ENCODE measurements at regions not wholly inside any gene's neighbourhood (a gene's known extent, or its start where the extent isn't known, plus 50 kb on each side); places are given as distances from the start of the nearest gene placed in this dataset.
A peak's percentile ranks its signal among the peaks of the same experiment; 100 is the strongest.

DNA sequence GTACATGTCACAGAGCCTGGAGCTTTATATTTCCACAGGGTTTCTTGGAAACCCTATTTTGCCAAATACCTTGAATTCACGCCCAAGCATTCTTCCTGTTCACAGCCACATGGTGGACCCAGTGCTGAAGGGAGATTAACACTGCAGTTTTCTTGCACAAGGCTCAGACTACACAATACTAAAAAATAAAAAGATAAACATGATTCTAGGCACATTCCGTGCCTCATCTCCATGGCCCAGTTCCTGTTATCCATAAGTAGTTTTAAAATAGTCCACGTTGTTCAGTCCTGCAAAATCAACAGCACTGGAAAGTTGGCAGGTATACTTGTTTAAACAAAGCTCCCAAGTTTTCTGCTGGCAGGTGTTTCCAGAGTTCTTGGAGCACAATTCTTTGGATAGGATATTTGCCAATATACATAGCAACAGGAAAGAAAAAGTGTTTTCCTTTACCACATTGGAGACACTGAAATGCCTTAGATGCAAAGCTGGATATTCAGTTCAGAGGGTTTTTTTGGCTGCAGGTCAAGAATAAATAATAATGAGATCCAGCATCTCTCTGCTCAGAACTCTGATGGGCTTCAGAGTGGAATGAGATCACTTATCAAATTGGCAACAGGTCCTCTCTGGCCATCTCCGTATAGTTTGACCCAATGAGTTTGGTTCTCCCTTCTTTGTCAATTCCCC lies 88.1 kb upstream of the TGFBR2 start:
- Histone ChIP-seq H3K27me3 (replicated peaks in 2 of 5; ENCODE audit: control insufficient read depth in 4 of 5, insufficient read depth in 5 of 5, low read length in 4 of 5) (no peaks in the 10 kb centered on the region), H3K27ac (ENCODE audit: insufficient read depth in 1 of 2, low read depth in 1 of 2, low read length in 2 of 2, poor library complexity in 1 of 2, severe bottlenecking in 2 of 2) (no peak overlapping the region), H3K36me3 (ENCODE audit: control insufficient read depth in 4 of 4, insufficient read depth in 4 of 4, low read length in 3 of 4) (no peaks in the 10 kb centered on the region), H3K4me3 (ENCODE audit: control insufficient read depth in 1 of 7, extremely low read depth in 1 of 7, insufficient read depth in 4 of 7, low read depth in 2 of 7, low read length in 6 of 7) (no peak overlapping the region), H3K9me3 (ENCODE audit: control extremely low read depth in 1 of 5, control insufficient read depth in 4 of 5, insufficient read depth in 2 of 5, low read depth in 1 of 5, low read length in 4 of 5) (no peaks in the 10 kb centered on the region), H3K4me1 (ENCODE audit: control extremely low read depth in 1 of 4, control insufficient read depth in 4 of 4, insufficient read depth in 4 of 4, low read length in 3 of 4) (peaks cover 0 to 12% (median 0%) of the 10 kb centered on the region in 4 experiments)
- 68% methylated on average over 3 of the region's 4 CpGs for WGBS (ENCODE audit: insufficient coverage)
- CTCF ChIA-PET = interaction anchor here (1.0 kb wide), 2 partner anchors 89 to 141 kb away, joined by 4 to 5 read pairs; no protein-coding TSS in a partner anchor
- POLR2A ChIA-PET = interaction anchor here (0.6 kb wide), 1 partner anchor 1352 kb away, joined by 3 read pairs; no protein-coding TSS in a partner anchor
- no peak for DNase-seq

DNA sequence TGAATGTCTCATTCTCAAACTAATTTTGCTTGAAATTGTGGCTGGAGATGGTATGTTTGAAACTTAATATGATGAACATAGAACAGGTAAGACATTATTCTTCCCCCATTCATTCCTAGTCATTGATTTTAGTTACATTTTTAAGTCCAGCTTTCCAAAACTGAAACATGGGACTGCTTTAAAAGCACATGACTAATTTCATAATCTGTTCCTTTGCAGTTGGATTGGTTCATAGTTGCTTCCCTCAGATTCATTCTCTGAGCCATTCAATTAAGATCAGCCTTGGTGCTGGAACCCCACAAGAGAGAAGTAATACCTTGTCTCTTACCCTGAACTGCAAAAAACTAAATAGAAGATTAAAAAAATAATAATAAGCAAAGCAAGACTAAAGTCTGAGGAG lies 87.5 kb upstream of the TGFBR2 start:
- no peaks in the 10 kb centered on the region for H3K36me3 ChIP-seq (ENCODE audit: control insufficient read depth in 4 of 4, insufficient read depth in 4 of 4, low read length in 3 of 4)

DNA sequence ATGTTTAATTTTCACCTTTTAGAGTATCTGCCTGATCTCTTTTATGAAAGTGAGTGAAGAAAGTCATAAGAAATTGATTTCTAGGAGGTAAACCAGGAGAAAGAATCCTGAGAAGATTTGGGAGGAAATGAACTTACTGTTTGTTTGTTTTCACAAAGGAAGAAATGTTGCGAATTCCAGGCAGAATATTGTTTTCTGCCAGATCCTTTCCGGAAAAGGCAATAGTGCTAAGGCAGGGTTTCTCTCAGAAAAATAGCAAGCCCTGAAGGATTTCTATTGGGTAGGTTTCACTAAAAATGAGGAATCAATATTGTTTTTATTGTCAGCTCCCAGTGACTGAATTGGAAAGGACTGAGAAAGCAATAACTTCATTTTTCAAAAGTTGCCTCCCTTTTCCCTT lies 85.7 kb upstream of the TGFBR2 start:
- Histone ChIP-seq H3K9me3 (ENCODE audit: control extremely low read depth in 1 of 5, control insufficient read depth in 4 of 5, insufficient read depth in 2 of 5, low read depth in 1 of 5, low read length in 4 of 5) (no peaks in the 10 kb centered on the region), H3K27ac (ENCODE audit: insufficient read depth in 1 of 2, low read depth in 1 of 2, low read length in 2 of 2, poor library complexity in 1 of 2, severe bottlenecking in 2 of 2) (no peak overlapping the region), H3K4me1 (ENCODE audit: control extremely low read depth in 1 of 4, control insufficient read depth in 4 of 4, insufficient read depth in 4 of 4, low read length in 3 of 4) (peaks cover 0 to 22% (median 6%) of the 10 kb centered on the region in 4 experiments), H3K4me3 (ENCODE audit: control insufficient read depth in 1 of 7, extremely low read depth in 1 of 7, insufficient read depth in 4 of 7, low read depth in 2 of 7, low read length in 6 of 7) (no peak overlapping the region), H3K27me3 (replicated peaks in 2 of 5; ENCODE audit: control insufficient read depth in 4 of 5, insufficient read depth in 5 of 5, low read length in 4 of 5) (no peaks in the 10 kb centered on the region), H3K36me3 (ENCODE audit: control insufficient read depth in 4 of 4, insufficient read depth in 4 of 4, low read length in 3 of 4) (no peaks in the 10 kb centered on the region)
- 100% methylated on average over 1 of the region's 2 CpGs for WGBS (ENCODE audit: insufficient coverage)
- DNase-seq = no peak
- CTCF ChIA-PET = interaction anchor here (1.3 kb wide), 1 partner anchor 43 kb away, joined by 3 read pairs; no protein-coding TSS in a partner anchor
- POLR2A ChIA-PET = no interaction called here

More for the DNA sequence above, 87.5 kb upstream of the TGFBR2 start:
- no peak for DNase-seq
- POLR2A ChIA-PET = no interaction called here
- Histone ChIP-seq H3K27me3 (replicated peaks in 2 of 5; ENCODE audit: control insufficient read depth in 4 of 5, insufficient read depth in 5 of 5, low read length in 4 of 5) (no peaks in the 10 kb centered on the region), H3K27ac (ENCODE audit: insufficient read depth in 1 of 2, low read depth in 1 of 2, low read length in 2 of 2, poor library complexity in 1 of 2, severe bottlenecking in 2 of 2) (no peak overlapping the region), H3K4me1 (ENCODE audit: control extremely low read depth in 1 of 4, control insufficient read depth in 4 of 4, insufficient read depth in 4 of 4, low read length in 3 of 4) (peaks cover 0 to 12% (median 0%) of the 10 kb centered on the region in 4 experiments), H3K4me3 (ENCODE audit: control insufficient read depth in 1 of 7, extremely low read depth in 1 of 7, insufficient read depth in 4 of 7, low read depth in 2 of 7, low read length in 6 of 7) (no peak overlapping the region), H3K9me3 (ENCODE audit: control extremely low read depth in 1 of 5, control insufficient read depth in 4 of 5, insufficient read depth in 2 of 5, low read depth in 1 of 5, low read length in 4 of 5) (no peaks in the 10 kb centered on the region)
- CTCF ChIA-PET = interaction anchor here (1.0 kb wide), 2 partner anchors 88 to 140 kb away, joined by 4 to 5 read pairs; no protein-coding TSS in a partner anchor

- CTCF ChIA-PET = interaction anchor here (1.0 to 1.4 kb wide), 3 partner anchors 12 to 44 kb away, joined by 3 to 4 read pairs (median 3); no protein-coding TSS in a partner anchor
Observed at GRCh38 chr3:30521156-30521715, 85.2 kb upstream of the TGFBR2 start.

DNA sequence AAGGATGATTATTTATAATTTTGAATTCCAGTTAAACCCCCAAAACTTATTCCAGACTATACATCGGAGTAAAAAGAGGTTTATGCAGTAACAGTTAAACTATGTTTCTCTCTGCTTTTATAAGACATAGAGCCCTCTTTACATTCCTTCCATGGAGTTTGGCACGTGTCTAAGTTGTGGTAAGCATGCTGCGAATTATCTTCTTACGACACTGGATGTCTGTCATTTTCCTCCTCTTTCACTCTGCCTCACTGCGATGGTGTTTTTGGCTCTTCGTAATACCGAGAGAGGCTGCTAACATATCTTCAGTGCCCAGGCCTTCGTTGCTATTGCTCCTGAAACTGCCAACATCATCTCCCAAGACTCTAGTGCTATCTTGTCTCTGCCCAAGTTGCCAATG lies 83.9 kb upstream of the TGFBR2 start:
- H3K36me3 ChIP-seq (ENCODE audit: control insufficient read depth in 4 of 4, insufficient read depth in 4 of 4, low read length in 3 of 4) = no peaks in the 10 kb centered on the region
- CTCF ChIA-PET = interaction anchor here (1.4 kb wide), 1 partner anchor 17 kb away, joined by 4 read pairs; no protein-coding TSS in a partner anchor
- peaks cover 0 to 22% (median 6%) of the 10 kb centered on the region in 4 experiments for H3K4me1 ChIP-seq (ENCODE audit: control extremely low read depth in 1 of 4, control insufficient read depth in 4 of 4, insufficient read depth in 4 of 4, low read length in 3 of 4)
- no peak overlapping the region for H3K27ac ChIP-seq (ENCODE audit: insufficient read depth in 1 of 2, low read depth in 1 of 2, low read length in 2 of 2, poor library complexity in 1 of 2, severe bottlenecking in 2 of 2)
- H3K9me3 ChIP-seq (ENCODE audit: control extremely low read depth in 1 of 5, control insufficient read depth in 4 of 5, insufficient read depth in 2 of 5, low read depth in 1 of 5, low read length in 4 of 5) = no peaks in the 10 kb centered on the region
- POLR2A ChIA-PET = no interaction called here
- WGBS (ENCODE audit: insufficient coverage) = 95% methylated on average over 8 of the region's 8 CpGs
- no peaks in the 10 kb centered on the region for H3K27me3 ChIP-seq (replicated peaks in 2 of 5; ENCODE audit: control insufficient read depth in 4 of 5, insufficient read depth in 5 of 5, low read length in 4 of 5)
- DNase-seq = no peak
- H3K4me3 ChIP-seq (ENCODE audit: control insufficient read depth in 1 of 7, extremely low read depth in 1 of 7, insufficient read depth in 4 of 7, low read depth in 2 of 7, low read length in 6 of 7) = no peak overlapping the region

More at GRCh38 chr3:30521156-30521715, 85.2 kb upstream of the TGFBR2 start:
- no CpG with 5 or more reads among the region's 1 CpG for WGBS (ENCODE audit: insufficient coverage)
- no peaks in the 10 kb centered on the region for H3K9me3 ChIP-seq (ENCODE audit: control extremely low read depth in 1 of 5, control insufficient read depth in 4 of 5, insufficient read depth in 2 of 5, low read depth in 1 of 5, low read length in 4 of 5)
- POLR2A ChIA-PET = no interaction called here
- peaks cover 0 to 22% (median 6%) of the 10 kb centered on the region in 4 experiments for H3K4me1 ChIP-seq (ENCODE audit: control extremely low read depth in 1 of 4, control insufficient read depth in 4 of 4, insufficient read depth in 4 of 4, low read length in 3 of 4)
- no peaks in the 10 kb centered on the region for H3K27me3 ChIP-seq (replicated peaks in 2 of 5; ENCODE audit: control insufficient read depth in 4 of 5, insufficient read depth in 5 of 5, low read length in 4 of 5)
- DNase-seq = no peak
- no peak overlapping the region for H3K27ac ChIP-seq (ENCODE audit: insufficient read depth in 1 of 2, low read depth in 1 of 2, low read length in 2 of 2, poor library complexity in 1 of 2, severe bottlenecking in 2 of 2)
- H3K4me3 ChIP-seq (ENCODE audit: control insufficient read depth in 1 of 7, extremely low read depth in 1 of 7, insufficient read depth in 4 of 7, low read depth in 2 of 7, low read length in 6 of 7) = no peak overlapping the region
- H3K36me3 ChIP-seq (ENCODE audit: control insufficient read depth in 4 of 4, insufficient read depth in 4 of 4, low read length in 3 of 4) = no peaks in the 10 kb centered on the region

DNA sequence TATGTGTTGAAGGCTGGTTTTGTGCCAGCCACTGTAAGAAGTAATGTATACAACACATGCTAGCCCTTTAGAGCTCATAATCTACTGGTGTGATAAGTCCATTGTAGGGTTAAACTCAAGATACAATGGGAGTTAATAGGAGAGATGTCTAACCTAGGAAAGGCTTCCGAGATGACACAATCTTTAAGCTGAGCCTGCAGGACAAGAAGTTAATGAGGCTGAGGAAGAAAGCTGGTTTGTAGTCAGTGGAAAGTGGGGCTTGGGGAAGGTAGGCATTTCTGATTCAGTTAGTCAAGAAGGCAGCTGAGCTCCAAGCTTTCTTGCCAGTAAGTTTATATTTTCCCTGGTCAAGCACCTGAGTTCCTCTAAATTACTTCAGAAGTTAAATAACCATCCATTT lies 83.0 kb upstream of the TGFBR2 start:
- H3K27ac ChIP-seq (ENCODE audit: insufficient read depth in 1 of 2, low read depth in 1 of 2, low read length in 2 of 2, poor library complexity in 1 of 2, severe bottlenecking in 2 of 2) = no peak overlapping the region
- CTCF ChIA-PET = no interaction called here
- no peak overlapping the region for H3K4me3 ChIP-seq (ENCODE audit: control insufficient read depth in 1 of 7, extremely low read depth in 1 of 7, insufficient read depth in 4 of 7, low read depth in 2 of 7, low read length in 6 of 7)
- peaks cover 0 to 16% (median 6%) of the 10 kb centered on the region in 4 experiments for H3K4me1 ChIP-seq (ENCODE audit: control extremely low read depth in 1 of 4, control insufficient read depth in 4 of 4, insufficient read depth in 4 of 4, low read length in 3 of 4)
- DNase-seq = no peak
- WGBS (ENCODE audit: insufficient coverage) = 100% methylated on average over 1 of the region's 1 CpG
- H3K36me3 ChIP-seq (ENCODE audit: control insufficient read depth in 4 of 4, insufficient read depth in 4 of 4, low read length in 3 of 4) = no peaks in the 10 kb centered on the region
- POLR2A ChIA-PET = no interaction called here
- H3K9me3 ChIP-seq (ENCODE audit: control extremely low read depth in 1 of 5, control insufficient read depth in 4 of 5, insufficient read depth in 2 of 5, low read depth in 1 of 5, low read length in 4 of 5) = no peaks in the 10 kb centered on the region
- no peaks in the 10 kb centered on the region for H3K27me3 ChIP-seq (replicated peaks in 2 of 5; ENCODE audit: control insufficient read depth in 4 of 5, insufficient read depth in 5 of 5, low read length in 4 of 5)

DNA sequence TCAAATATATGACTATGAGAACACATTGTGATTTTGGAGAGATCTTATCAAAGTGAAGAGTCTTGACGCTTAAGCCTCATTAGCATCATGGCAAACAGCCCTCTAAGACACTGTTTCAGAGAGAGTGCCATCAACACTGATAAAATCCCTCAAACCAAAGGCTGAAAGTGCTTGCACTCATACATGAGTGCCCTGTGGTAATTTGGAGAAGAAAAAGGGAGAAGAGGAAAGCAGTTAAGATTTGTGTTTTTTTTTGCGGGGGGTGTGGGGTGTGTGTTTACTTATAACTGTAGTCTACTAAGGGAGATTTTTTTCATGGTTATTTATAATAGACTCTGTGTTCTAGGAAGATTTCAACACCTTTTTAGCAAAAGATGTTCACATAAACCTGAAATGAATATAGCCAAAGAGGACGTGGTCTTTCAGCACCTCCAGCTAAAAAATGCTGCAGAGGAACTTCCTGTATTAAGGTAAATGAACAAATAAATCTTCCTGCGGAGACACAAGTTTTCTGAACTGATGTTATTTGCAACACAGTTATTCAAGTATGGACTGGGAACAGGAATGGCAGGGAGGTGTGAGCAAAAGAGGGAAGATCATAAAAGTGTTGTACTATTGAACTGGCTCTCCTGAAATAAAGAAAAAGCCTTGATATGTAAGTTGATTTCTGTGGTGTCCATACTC lies 81.9 kb upstream of the TGFBR2 start:
- DNase-seq = peak; percentile 19 to 62 (median 60)
- no peaks in the 10 kb centered on the region for H3K36me3 ChIP-seq (ENCODE audit: control insufficient read depth in 4 of 4, insufficient read depth in 4 of 4, low read length in 3 of 4)
- H3K4me1 ChIP-seq (ENCODE audit: control extremely low read depth in 1 of 4, control insufficient read depth in 4 of 4, insufficient read depth in 4 of 4, low read length in 3 of 4) = peaks cover 0 to 10% (median 6%) of the 10 kb centered on the region in 4 experiments
- CTCF ChIA-PET = no interaction called here
- WGBS (ENCODE audit: insufficient coverage) = 0% methylated on average over 2 of the region's 4 CpGs
- H3K27ac ChIP-seq (ENCODE audit: insufficient read depth in 1 of 2, low read depth in 1 of 2, low read length in 2 of 2, poor library complexity in 1 of 2, severe bottlenecking in 2 of 2) = no peak overlapping the region
- POLR2A ChIA-PET = no interaction called here
- no peaks in the 10 kb centered on the region for H3K27me3 ChIP-seq (replicated peaks in 2 of 5; ENCODE audit: control insufficient read depth in 4 of 5, insufficient read depth in 5 of 5, low read length in 4 of 5)
- H3K4me3 ChIP-seq (ENCODE audit: control insufficient read depth in 1 of 7, extremely low read depth in 1 of 7, insufficient read depth in 4 of 7, low read depth in 2 of 7, low read length in 6 of 7) = no peak overlapping the region
- H3K9me3 ChIP-seq (ENCODE audit: control extremely low read depth in 1 of 5, control insufficient read depth in 4 of 5, insufficient read depth in 2 of 5, low read depth in 1 of 5, low read length in 4 of 5) = no peaks in the 10 kb centered on the region

All from common myeloid progenitor, CD34-positive (primary cell).